ENCODE measurements at regions not wholly inside any gene's neighbourhood (a gene's known extent, or its start where the extent isn't known, plus 50 kb on each side); places are given as distances from the start of the nearest gene placed in this dataset.

DNA sequence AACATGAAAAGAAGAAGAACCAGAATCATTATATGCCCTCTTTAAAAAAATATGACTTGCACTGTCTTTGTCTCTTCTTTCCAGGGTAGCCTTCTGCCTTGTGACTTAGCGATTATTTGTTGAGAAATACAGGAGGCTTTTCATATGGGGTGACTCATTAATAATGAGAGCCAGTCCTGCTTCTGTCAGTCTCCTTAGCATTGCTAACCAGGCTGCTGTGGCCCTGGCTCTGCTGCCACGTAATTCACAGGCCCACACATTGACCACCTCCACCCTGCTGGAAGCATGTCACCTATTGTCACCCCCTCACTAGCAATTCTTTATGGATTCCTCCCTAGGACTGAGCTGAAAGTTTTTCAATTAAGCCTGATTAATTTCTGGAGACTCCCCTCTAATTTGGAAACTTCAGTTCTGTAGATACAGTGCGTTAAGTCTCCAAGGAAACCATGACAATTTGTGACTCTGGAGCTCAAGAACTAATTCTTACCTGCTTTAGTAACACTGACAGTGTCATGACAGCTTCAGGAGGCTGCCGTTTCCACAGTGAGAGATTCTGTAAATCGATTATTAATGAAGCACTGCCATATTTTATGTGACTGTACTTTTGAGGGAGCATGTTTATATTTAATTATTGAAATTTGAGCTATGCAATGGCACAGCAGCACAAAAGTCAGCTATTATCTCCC lies 267.9 kb upstream of the SP8 start:
- TF ChIP-seq CTCF (IDR thresholded peaks at IDR 0.05): no peak
- TF ChIP-seq POLR2A (IDR thresholded peaks at IDR 0.05): no peak

Measured in lower leg skin (tissue), 3 donors.